ELF-1 (cell line): ENCODE measurements at regions not wholly inside any gene's neighbourhood (a gene's known extent, or its start where the extent isn't known, plus 50 kb on each side); places are given as distances from the start of the nearest gene placed in this dataset.

Source experiments
- DNase-seq: peaks from one replicate; pipeline ENCODE4 v3.0.0-alpha.2; 2016; ENCODE audit warnings: low read depth, low spot score

- DNase-seq: no peak
These were observed 171.4 kb downstream of the PTN start for GRCh38 chr7:137172105-137172590.

GRCh38 chr7:137169282-137169698 is 174.2 kb downstream of the PTN start:
- peak; percentile 88 for DNase-seq

- no peak for DNase-seq
These were observed 175.9 kb downstream of the PTN start for GRCh38 chr7:137167609-137168008.

- no peak for DNase-seq
These were observed 177.2 kb downstream of the PTN start for GRCh38 chr7:137166363-137166762.

GRCh38 chr7:137165786-137166185 is 177.7 kb downstream of the PTN start:
- no peak for DNase-seq

- no peak for DNase-seq
These were observed 178.3 kb downstream of the PTN start for GRCh38 chr7:137165241-137165640.

- DNase-seq: no peak
These were observed 179.3 kb downstream of the PTN start for GRCh38 chr7:137164251-137164650.

GRCh38 chr7:137160236-137160635 is 183.3 kb downstream of the PTN start:
- DNase-seq: no peak

- DNase-seq: no peak
These were observed 186.3 kb downstream of the PTN start for GRCh38 chr7:137157256-137157655.

- DNase-seq: no peak
These were observed 191.9 kb downstream of the PTN start for GRCh38 chr7:137151690-137152052.

- DNase-seq: no peak
These were observed 192.4 kb downstream of the PTN start for GRCh38 chr7:137151041-137151689.

GRCh38 chr7:137147338-137147720 is 196.2 kb downstream of the PTN start:
- DNase-seq: no peak

- no peak for DNase-seq
These were observed 196.8 kb downstream of the PTN start for GRCh38 chr7:137146552-137147337.

- no peak for DNase-seq
These were observed 197.5 kb downstream of the PTN start for GRCh38 chr7:137146012-137146455.

GRCh38 chr7:137142376-137142775 is 201.2 kb downstream of the PTN start:
- DNase-seq: no peak

GRCh38 chr7:137135654-137136350 is 207.7 kb downstream of the PTN start:
- DNase-seq: no peak

GRCh38 chr7:137130751-137131158 is 212.8 kb downstream of the PTN start:
- DNase-seq: no peak

GRCh38 chr7:137129025-137129424 is 214.5 kb downstream of the PTN start:
- DNase-seq: no peak

GRCh38 chr7:137127806-137128205 is 215.7 kb downstream of the PTN start:
- DNase-seq: no peak

- DNase-seq: no peak
These were observed 216.5 kb downstream of the PTN start for GRCh38 chr7:137127058-137127457.

- DNase-seq: no peak
These were observed 221.4 kb downstream of the PTN start for GRCh38 chr7:137122145-137122544.

- no peak for DNase-seq
These were observed 222.8 kb downstream of the PTN start for GRCh38 chr7:137120690-137121089.
